ENCODE measurements at regions not wholly inside any gene's neighbourhood (a gene's known extent, or its start where the extent isn't known, plus 50 kb on each side); places are given as distances from the start of the nearest gene placed in this dataset.

- no peaks in the 10 kb centered on the region for H3F3A ChIP-seq (replicated peaks; ENCODE audit: low read depth)
- H2AFZ ChIP-seq, result no peak overlapping the region
- TF ChIP-seq STAT1 (IDR thresholded peaks at IDR 0.05; ENCODE audit: unreplicated experiment) (no peak), EZH2 (IDR thresholded peaks at IDR 0.05; ENCODE audit: low read depth, unreplicated experiment) (no peak), POLR2AphosphoS5 (IDR thresholded peaks at IDR 0.05; ENCODE audit: low read depth) (no peak), NANOG (IDR thresholded peaks at IDR 0.05; ENCODE audit: borderline replicate concordance) (no peak), CREB1 (CRISPR knock-in tag; IDR thresholded peaks at IDR 0.05; ENCODE audit: low read depth) (no peak), REST (IDR thresholded peaks at IDR 0.05; ENCODE audit: unreplicated experiment) (no peak), EZH2phosphoT487 (IDR thresholded peaks at IDR 0.05; ENCODE audit: unreplicated experiment) (no peak), ZNF114 (CRISPR knock-in tag; IDR thresholded peaks at IDR 0.05) (no peak), ZNF331 (CRISPR knock-in tag; IDR thresholded peaks at IDR 0.05; ENCODE audit: low read depth) (no peak), ZNF462 (CRISPR knock-in tag; IDR thresholded peaks at IDR 0.05) (no peak)
- TF ChIP-seq, protein P1, sequence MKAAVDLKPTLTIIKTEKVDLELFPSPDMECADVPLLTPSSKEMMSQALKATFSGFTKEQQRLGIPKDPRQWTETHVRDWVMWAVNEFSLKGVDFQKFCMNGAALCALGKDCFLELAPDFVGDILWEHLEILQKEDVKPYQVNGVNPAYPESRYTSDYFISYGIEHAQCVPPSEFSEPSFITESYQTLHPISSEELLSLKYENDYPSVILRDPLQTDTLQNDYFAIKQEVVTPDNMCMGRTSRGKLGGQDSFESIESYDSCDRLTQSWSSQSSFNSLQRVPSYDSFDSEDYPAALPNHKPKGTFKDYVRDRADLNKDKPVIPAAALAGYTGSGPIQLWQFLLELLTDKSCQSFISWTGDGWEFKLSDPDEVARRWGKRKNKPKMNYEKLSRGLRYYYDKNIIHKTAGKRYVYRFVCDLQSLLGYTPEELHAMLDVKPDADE (IDR thresholded peaks at IDR 0.05), result no peak
- TF ChIP-seq, protein P2, sequence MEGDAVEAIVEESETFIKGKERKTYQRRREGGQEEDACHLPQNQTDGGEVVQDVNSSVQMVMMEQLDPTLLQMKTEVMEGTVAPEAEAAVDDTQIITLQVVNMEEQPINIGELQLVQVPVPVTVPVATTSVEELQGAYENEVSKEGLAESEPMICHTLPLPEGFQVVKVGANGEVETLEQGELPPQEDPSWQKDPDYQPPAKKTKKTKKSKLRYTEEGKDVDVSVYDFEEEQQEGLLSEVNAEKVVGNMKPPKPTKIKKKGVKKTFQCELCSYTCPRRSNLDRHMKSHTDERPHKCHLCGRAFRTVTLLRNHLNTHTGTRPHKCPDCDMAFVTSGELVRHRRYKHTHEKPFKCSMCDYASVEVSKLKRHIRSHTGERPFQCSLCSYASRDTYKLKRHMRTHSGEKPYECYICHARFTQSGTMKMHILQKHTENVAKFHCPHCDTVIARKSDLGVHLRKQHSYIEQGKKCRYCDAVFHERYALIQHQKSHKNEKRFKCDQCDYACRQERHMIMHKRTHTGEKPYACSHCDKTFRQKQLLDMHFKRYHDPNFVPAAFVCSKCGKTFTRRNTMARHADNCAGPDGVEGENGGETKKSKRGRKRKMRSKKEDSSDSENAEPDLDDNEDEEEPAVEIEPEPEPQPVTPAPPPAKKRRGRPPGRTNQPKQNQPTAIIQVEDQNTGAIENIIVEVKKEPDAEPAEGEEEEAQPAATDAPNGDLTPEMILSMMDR (conservative IDR thresholded peaks at IDR 0.05; ENCODE audit: low read depth in 2 of 2), result no peak
- Mint-ChIP-seq H3K27ac (no peak overlapping the region), H3K27me3 (ENCODE audit: insufficient read depth, low read depth, poor library complexity) (no peaks in the 10 kb centered on the region), H3K36me3 (ENCODE audit: low read depth) (no peaks in the 10 kb centered on the region), H3K9me3 (no peaks in the 10 kb centered on the region), H3K4me1 (peaks cover 5% of the 10 kb centered on the region; the same call in 1 of the 3 replicates), H3K4me3 (no peak overlapping the region)
- no peaks in the 10 kb centered on the region for H4K20me1 ChIP-seq (replicated peaks; ENCODE audit: insufficient read depth)
- no peak overlapping the region for H3K4me2 ChIP-seq
- ATAC-seq (no peak), DNase-seq (ENCODE audit: low spot score) (no peak)
- no peak overlapping the region for H3K4me3 ChIP-seq
- H3K27ac ChIP-seq (ENCODE audit: low read depth), result no peak overlapping the region
- no peaks in the 10 kb centered on the region for H3K4me1 ChIP-seq (ENCODE audit: insufficient read depth)
- peaks cover 11% of the 10 kb centered on the region; the same call in 1 of the 2 replicates for H3K9me2 ChIP-seq (ENCODE audit: insufficient read depth)
- H3K27me3 ChIP-seq (ENCODE audit: insufficient read depth), result no peaks in the 10 kb centered on the region
- H3K36me3 ChIP-seq (ENCODE audit: insufficient read depth), result no peaks in the 10 kb centered on the region
- no peaks in the 10 kb centered on the region for H3K79me2 ChIP-seq (replicated peaks; ENCODE audit: insufficient read depth)
Observed at GRCh38 chr2:104140361-104140760, 713.6 kb upstream of the POU3F3 start.
